Stomach (tissue), 8 donors: ENCODE measurements at regions not wholly inside any gene's neighbourhood (a gene's known extent, or its start where the extent isn't known, plus 50 kb on each side); places are given as distances from the start of the nearest gene placed in this dataset.

Experiments used
- DNase-seq, 2 donors: peaks; one replicate each; pipeline versions ENCODE4 v3.0.0 to v3.0.0-alpha.2; 2013 to 2019
- H3K27ac ChIP-seq, 5 donors: fragments of 200-600 bp in 4 of 5; sonication (generic) in 4 of 5; one replicate each; pipeline ENCODE4 v1.5.1; 2013 to 2019; ENCODE audit warnings: mild to moderate bottlenecking in 1 of 5, moderate library complexity in 1 of 5
- H3K27me3 ChIP-seq, 3 donors: fragments of 200-600 bp; sonication (generic); one replicate each; pipeline ENCODE4 v1.5.1; 2017 to 2019; ENCODE audit warnings: mixed run types in 1 of 3
- H3K36me3 ChIP-seq, 4 donors: fragments of 200-600 bp; sonication (generic); 1 replicate in 3 of 4; 2 replicates in 1 of 4; pipeline ENCODE4 v1.5.1; 2016 to 2019
- H3K4me1 ChIP-seq, 4 donors: fragments of 200-600 bp; sonication (generic); one replicate each; pipeline ENCODE4 v1.5.1; 2016 to 2019
- H3K4me3 ChIP-seq, 4 donors: fragments of 200-600 bp; sonication (generic) in 3 of 4; one replicate each; pipeline ENCODE4 v1.5.1; 2016 to 2019; ENCODE audit warnings: mild to moderate bottlenecking in 1 of 4
- H3K9me3 ChIP-seq, 4 donors: fragments of 200-600 bp; sonication (generic); one replicate each; pipeline ENCODE4 v1.5.1; 2016 to 2019
- CTCF ChIP-seq, 7 experiments: fragments of 450-650 bp in 4 of 7; fragments of 200-600 bp in 3 of 7; sonication (generic) in 3 of 7; IDR thresholded peaks; one replicate each; pipeline ENCODE4 v1.5.1; 2016 to 2019; ENCODE audit warnings: antibody characterized with exemption in 7 of 7, control low read depth in 2 of 7, mild to moderate bottlenecking in 1 of 7
- EP300 ChIP-seq: sonication (generic); formaldehyde crosslinking; IDR thresholded peaks from one replicate; pipeline ENCODE4 v1.6.1; 2017; ENCODE audit warnings: antibody characterized with exemption
- POLR2A ChIP-seq, 4 donors: fragments of 450-650 bp; IDR thresholded peaks; one replicate each; pipeline ENCODE4 v1.6.1; 2016; ENCODE audit warnings: antibody characterized with exemption in 4 of 4, control low read depth in 2 of 4, mild to moderate bottlenecking in 1 of 4, moderate library complexity in 1 of 4
- POLR2AphosphoS5 ChIP-seq, 3 donors: sonication (generic); formaldehyde crosslinking; IDR thresholded peaks; one replicate each; pipeline ENCODE4 v1.6.1; 2016; ENCODE audit warnings: antibody characterized with exemption in 3 of 3
- WGBS, 5 donors: extraction: QIAGEN DNeasy Blood & Tissue Kit in 3 of 5; methylation state at CpG; one replicate each; pipeline versions ENCODE4 v1.1.5 to v1.1.7; 2013 to 2018; 5-methylcytosine and 5-hydroxymethylcytosine counted together
- intact Hi-C: fragments of 100-400 bp; cut with DNase I; formaldehyde crosslinking; loops from one replicate; pipeline ENCODE4 v1.15.1; 2023; ENCODE audit warnings: low total_unique reads
- donor health status: healthy with polysubstance abuse.
- donor health status: Bipolar disorder and iron deficiency.
- donor health status: healthy.

- Histone ChIP-seq H3K27me3 (peaks cover 0 to 3% (median 0%) of the 10 kb centered on the region in 3 donors), H3K36me3 (no peaks in the 10 kb centered on the region), H3K27ac (no peak overlapping the region), H3K9me3 (no peaks in the 10 kb centered on the region), H3K4me3 (no peak overlapping the region), H3K4me1 (no peaks in the 10 kb centered on the region)
- 66 to 78% (median 73%) methylated on average over 5 of the region's 5 CpGs for WGBS, 5 donors
- no peak for TF ChIP-seq POLR2AphosphoS5 (IDR thresholded peaks at IDR 0.05)
- no peak for DNase-seq
- intact Hi-C loops: no loop called here
Observed at GRCh38 chr3:168241156-168241555, 145.4 kb upstream of the GOLIM4 start.

GRCh38 chr3:168239287-168239686 is 143.6 kb upstream of the GOLIM4 start:
- 11 to 64% (median 35%) methylated on average over 1 of the region's 1 CpG for WGBS, 5 donors
- H3K9me3 ChIP-seq: no peaks in the 10 kb centered on the region
- no peaks in the 10 kb centered on the region for H3K27me3 ChIP-seq
- no peak for DNase-seq
- H3K27ac ChIP-seq: no peak overlapping the region
- no peak overlapping the region for H3K4me3 ChIP-seq
- no peaks in the 10 kb centered on the region for H3K4me1 ChIP-seq
- TF ChIP-seq POLR2AphosphoS5 (IDR thresholded peaks at IDR 0.05): no peak
- TF ChIP-seq CTCF (IDR thresholded peaks at IDR 0.05): no peak
- no peak for TF ChIP-seq POLR2A (IDR thresholded peaks at IDR 0.05)
- intact Hi-C loops: no loop called here
- no peaks in the 10 kb centered on the region for H3K36me3 ChIP-seq

- H3K27ac ChIP-seq: no peak overlapping the region
- no peak overlapping the region for H3K4me3 ChIP-seq
- no peaks in the 10 kb centered on the region for H3K36me3 ChIP-seq
- WGBS, 5 donors: 85 to 98% (median 93%) methylated on average over 1 of the region's 1 CpG
- TF ChIP-seq EP300 (no peak), POLR2AphosphoS5 (IDR thresholded peaks at IDR 0.05) (no peak), POLR2A (IDR thresholded peaks at IDR 0.05) (no peak), CTCF (IDR thresholded peaks at IDR 0.05) (no peak)
- H3K9me3 ChIP-seq: no peaks in the 10 kb centered on the region
- DNase-seq: no peak
- intact Hi-C loops: no loop called here
- H3K27me3 ChIP-seq: no peaks in the 10 kb centered on the region
- H3K4me1 ChIP-seq: no peaks in the 10 kb centered on the region
Observed at GRCh38 chr3:168233001-168233400, 137.3 kb upstream of the GOLIM4 start.

- WGBS, 5 donors: 80 to 90% (median 85%) methylated on average over 3 of the region's 3 CpGs
- no peaks in the 10 kb centered on the region for H3K36me3 ChIP-seq
- no peaks in the 10 kb centered on the region for H3K27me3 ChIP-seq
- no peak overlapping the region for H3K27ac ChIP-seq
- no peaks in the 10 kb centered on the region for H3K9me3 ChIP-seq
- TF ChIP-seq POLR2A (IDR thresholded peaks at IDR 0.05) (no peak), POLR2AphosphoS5 (IDR thresholded peaks at IDR 0.05) (no peak)
- intact Hi-C loops: loop anchor here (5.0 to 10.0 kb wide), 2 partner anchors 242 to 609 kb away; no protein-coding TSS in a partner anchor
- no peak overlapping the region for H3K4me3 ChIP-seq
- no peaks in the 10 kb centered on the region for H3K4me1 ChIP-seq
- DNase-seq: no peak
Observed at GRCh38 chr3:168223085-168223484, 127.4 kb upstream of the GOLIM4 start.

- TF ChIP-seq EP300 (no peak), CTCF (IDR thresholded peaks at IDR 0.05) (no peak), POLR2AphosphoS5 (IDR thresholded peaks at IDR 0.05) (no peak), POLR2A (IDR thresholded peaks at IDR 0.05) (no peak)
- Histone ChIP-seq H3K9me3 (no peaks in the 10 kb centered on the region), H3K27me3 (no peaks in the 10 kb centered on the region), H3K27ac (no peak overlapping the region), H3K4me1 (no peaks in the 10 kb centered on the region), H3K4me3 (no peak overlapping the region), H3K36me3 (no peaks in the 10 kb centered on the region)
- DNase-seq: no peak
- WGBS, 5 donors: 42 to 81% (median 75%) methylated on average over 2 of the region's 2 CpGs
- intact Hi-C loops: loop anchor here (5.0 to 10.0 kb wide), 2 partner anchors 244 to 612 kb away; no protein-coding TSS in a partner anchor
Observed at GRCh38 chr3:168220556-168220955, 124.8 kb upstream of the GOLIM4 start.
